CD4-positive, alpha-beta T cell treated with Interleukin-17A for 4 hours (primary cell): ENCODE measurements at regions not wholly inside any gene's neighbourhood (a gene's known extent, or its start where the extent isn't known, plus 50 kb on each side); places are given as distances from the start of the nearest gene placed in this dataset.
"Not testable (repeated sequence)": the region's sequence is repeated elsewhere in the genome, so short reads cannot be mapped to it uniquely, and the experiment has no call there.

Experiments
- DNase-seq: peaks from one replicate; pipeline ENCODE4 v3.0.0-alpha.2; 2020; ENCODE audit warnings: mixed read lengths

DNA sequence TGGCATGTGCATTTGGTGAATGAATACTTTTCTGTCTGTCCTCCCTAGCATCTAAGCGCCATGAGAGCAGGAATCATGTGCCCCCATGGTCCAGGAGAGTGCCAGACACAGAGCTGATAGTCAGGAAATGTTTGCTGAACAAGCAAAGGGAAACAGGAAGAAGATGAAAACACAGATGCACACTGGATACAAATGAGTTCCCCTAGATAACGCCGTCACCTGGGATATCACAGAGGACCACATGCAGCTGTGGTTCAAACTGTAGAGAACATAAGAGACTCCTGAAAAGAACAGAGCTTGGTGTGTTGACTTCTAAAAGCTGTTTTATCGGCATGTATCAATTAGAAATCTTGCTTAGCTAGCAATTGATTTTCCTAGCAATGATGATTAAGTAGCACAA lies 293.7 kb downstream of the BTBD3 start:
- no peak for DNase-seq

DNA sequence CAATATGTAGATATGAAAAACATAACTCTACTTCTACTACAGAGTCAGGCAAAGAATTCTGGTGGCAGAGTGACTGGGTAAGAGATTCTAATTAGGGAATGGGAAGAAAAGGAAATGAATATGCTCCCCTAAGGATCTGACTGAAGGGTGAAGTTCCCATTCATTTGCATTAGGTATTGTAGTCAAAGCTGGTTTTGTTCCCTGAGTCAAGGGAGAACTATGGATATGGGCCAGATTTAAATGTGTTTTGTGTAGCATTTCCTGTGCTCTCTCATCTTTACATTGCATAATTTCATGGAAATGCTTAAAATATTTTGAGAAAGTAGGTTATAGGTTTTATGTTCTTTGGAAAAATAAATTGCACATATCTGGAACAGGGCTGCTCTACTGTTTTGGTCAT lies 299.7 kb downstream of the BTBD3 start:
- DNase-seq: no peak

GRCh38 chr20:12219798-12220197 lies 302.1 kb downstream of the BTBD3 start:
- no peak for DNase-seq

- no peak for DNase-seq
Observed at GRCh38 chr20:12223057-12223456, 305.4 kb downstream of the BTBD3 start.

- no peak for DNase-seq
Observed at GRCh38 chr20:12225898-12226297, 308.2 kb downstream of the BTBD3 start.

- no peak for DNase-seq
Observed at GRCh38 chr20:12229891-12230290, 312.2 kb downstream of the BTBD3 start.

GRCh38 chr20:12237772-12238171 lies 320.1 kb downstream of the BTBD3 start:
- DNase-seq: no peak

DNA sequence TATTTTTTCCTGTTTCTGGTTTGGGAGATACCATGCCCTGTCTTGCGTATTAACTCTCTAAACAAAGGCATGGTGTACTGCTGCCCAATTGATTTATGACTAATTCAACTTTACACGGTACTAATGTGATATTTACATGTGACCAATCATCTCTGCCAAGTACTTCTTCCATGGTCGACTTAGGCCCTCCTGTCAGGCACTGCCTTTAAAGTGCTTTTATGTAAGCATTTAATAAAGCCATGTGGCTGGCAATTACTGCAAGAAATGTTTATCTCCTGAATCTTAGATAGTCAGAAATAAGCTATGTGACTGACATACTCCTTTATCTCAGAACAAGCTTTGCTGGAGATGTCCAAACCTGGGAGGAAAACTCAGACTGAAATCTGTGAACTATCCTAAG lies 323.4 kb downstream of the BTBD3 start:
- no peak for DNase-seq

DNA sequence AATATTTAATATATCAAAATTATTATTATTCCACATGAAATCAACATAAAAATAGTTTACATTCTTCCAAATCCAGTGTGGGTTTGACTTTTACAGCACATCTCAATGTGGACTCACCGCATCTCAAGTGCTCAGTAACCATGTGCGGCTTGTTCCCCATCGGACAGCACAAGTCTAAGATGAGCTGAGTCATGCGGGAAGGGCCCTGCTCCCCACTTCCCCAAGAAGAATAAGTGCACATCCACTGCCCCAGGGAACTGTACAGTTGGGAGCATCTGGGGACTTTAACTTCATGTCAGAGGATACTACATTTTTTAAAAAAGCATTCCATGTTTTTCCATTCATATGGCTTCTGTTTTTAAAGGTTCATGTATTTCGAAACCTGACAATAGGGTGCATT lies 325.6 kb downstream of the BTBD3 start:
- no peak for DNase-seq

DNA sequence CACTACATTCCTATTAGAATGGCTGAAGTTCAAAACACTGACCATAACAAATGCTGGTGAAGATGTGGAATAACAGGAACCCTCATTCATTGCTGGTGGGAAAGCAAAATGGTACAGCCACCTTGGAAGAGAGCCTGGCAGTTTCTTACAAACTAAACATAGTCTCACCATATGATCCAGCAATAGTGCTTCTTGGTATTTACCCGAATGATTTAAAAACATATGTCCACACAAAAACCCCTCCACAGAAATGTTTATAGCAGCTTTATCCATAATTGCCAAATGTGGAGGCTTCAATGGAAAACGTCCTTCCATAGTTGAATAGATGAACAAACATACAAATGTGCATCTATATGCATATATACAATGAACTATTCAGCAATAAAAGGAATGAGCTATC lies 330.8 kb downstream of the BTBD3 start:
- DNase-seq: no peak

DNA sequence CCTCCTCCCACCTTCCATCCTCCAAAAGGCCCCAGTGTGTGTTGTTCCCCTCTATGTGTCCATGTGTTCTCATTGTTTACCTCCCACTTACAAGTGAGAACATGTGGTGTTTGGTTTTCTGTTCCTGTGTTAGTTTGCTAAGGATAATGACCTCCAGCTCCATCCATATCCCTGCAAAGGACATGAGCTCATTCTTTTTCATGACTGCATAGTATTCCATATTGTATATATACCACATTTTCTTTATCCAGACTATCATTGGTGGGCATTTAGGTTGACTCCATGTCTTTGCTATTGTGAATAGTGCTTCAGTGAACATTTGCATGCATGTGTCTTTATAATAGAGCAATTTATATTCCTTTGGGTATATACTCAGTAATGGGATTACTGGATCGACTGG lies 333.0 kb downstream of the BTBD3 start:
- DNase-seq: not testable (repeated sequence)

GRCh38 chr20:12252793-12253192 lies 335.1 kb downstream of the BTBD3 start:
- DNase-seq: no peak

GRCh38 chr20:12255461-12255970 lies 337.8 kb downstream of the BTBD3 start:
- no peak for DNase-seq

DNA sequence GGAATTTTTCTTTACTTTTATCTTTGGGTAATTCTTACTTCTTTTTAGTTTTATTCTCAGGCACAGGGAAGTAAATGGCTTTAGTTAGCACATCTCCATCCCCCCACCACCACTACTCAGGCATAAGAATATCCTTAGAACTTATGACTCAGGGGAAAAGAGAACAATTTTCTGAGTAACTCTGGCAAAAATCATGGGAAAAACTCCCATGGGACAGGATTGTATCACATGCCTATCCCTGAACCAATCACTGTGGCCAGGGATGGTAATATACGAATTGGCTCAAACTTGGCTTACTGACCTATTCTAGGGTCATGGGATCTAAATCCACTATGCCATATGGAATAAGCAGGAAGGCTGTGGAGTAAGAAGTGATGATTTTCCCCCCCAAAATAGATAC lies 339.1 kb downstream of the BTBD3 start:
- DNase-seq: no peak

GRCh38 chr20:12262747-12263146 lies 345.1 kb downstream of the BTBD3 start:
- DNase-seq: no peak

DNA sequence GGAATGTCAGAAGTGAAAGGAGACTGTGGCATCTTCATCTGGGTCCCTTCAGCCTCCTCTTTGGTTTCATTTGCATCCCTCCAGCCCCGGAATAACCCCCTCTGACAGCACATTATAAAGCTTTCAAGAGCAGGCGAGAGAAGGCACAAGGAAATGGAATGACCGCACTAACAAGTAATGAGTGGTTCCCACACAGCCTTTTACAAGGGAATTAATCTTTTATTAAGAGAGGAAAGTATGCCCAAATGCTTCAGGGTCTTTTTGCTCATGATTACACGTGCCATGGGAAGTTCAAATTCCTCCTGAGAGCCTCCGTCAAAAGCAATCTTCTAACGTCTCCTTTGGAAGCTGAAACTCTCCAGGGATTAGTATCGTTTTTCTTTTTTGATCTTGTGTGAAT lies 347.0 kb downstream of the BTBD3 start:
- no peak for DNase-seq

- no peak for DNase-seq
Observed at GRCh38 chr20:12265662-12266061, 348.0 kb downstream of the BTBD3 start.

GRCh38 chr20:12269579-12269978 lies 351.9 kb downstream of the BTBD3 start:
- no peak for DNase-seq

DNA sequence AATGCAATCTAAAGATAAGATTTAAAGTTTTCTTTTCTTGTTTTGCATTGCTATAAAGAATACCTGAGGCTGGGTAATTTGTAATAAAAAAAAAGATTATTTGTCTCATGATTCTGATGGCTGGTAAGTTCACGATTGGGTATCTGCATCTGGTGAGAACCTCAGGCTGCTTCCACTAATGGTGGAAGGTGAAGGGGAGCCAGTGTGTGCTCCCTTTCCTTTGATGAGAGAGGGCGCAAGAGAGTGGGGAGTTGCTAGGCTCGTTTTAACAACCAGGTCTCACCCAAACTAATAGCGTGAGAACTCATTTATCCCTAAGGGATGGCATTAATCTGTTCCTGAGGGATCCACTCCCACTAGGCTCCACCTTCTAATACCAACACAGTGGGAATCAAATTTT lies 353.2 kb downstream of the BTBD3 start:
- DNase-seq: no peak

DNA sequence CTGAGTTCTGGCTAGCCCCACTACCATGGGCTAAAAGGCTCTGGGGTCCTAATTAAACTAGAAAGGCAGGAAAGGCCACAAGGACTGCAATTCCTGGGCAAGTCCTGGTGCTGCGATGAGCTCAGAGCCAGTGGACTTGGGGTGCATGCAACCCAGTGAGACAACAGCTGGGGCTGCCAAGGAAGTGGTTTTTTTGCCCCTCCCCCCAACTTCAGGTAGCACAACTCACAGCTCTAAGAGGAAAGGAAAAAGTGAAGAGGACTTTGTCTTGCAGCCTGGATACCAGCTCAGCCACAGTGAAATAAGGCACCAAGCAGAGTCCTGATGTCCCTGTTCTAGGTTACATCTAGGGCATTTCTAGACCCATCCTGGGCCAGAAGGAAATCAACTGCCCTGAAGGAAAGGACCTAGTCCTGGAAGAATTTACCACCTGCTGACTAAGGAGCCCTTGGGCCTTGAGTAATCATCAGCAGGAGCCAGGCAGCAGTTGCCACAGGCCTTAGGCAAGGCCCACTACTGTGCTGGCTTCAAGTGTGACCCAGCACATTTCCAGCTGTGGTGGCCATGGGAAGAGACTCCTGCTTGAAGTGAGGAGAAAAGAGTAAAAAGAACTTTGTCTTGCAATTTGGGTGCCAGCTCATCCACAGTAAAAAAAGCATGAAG lies 358.4 kb downstream of the BTBD3 start:
- DNase-seq: no peak

DNA sequence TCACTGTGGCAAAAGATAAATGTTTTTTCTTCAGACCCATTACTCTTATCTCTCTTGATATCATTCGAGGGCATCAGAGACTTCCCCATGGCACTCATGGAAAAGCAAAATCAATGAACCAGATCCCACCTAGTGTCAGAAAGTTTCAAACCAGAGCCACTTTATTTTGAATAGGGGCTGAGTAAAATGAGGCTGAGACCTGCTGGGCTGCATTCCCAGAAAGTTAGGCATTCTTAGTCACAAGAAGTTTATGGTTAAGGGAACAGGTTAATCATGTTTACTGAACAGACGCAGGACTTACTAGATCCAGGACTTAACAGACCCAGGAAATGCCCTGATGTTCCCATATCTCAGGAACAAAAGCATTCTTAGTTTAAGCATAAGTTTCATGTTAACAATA lies 369.9 kb downstream of the BTBD3 start:
- DNase-seq: no peak

DNA sequence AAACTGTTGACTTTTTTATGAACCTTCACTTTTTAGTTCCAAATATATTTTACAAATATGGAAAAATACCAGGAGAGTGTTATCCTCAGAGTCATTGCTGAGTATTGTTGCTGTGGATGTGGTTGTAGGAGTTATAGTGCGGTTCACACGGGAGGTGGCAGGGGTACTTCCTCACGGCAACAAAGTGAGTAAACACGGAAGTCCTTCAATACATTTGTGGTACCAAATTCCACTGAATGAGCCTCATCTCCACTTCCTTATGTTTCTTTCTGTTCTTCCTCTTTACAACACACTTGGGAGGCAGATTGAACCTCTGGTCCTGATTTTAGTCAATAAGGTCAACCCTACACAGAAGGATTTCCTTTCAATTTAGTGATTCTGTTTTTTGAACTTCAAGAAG lies 371.8 kb downstream of the BTBD3 start:
- no peak for DNase-seq

DNA sequence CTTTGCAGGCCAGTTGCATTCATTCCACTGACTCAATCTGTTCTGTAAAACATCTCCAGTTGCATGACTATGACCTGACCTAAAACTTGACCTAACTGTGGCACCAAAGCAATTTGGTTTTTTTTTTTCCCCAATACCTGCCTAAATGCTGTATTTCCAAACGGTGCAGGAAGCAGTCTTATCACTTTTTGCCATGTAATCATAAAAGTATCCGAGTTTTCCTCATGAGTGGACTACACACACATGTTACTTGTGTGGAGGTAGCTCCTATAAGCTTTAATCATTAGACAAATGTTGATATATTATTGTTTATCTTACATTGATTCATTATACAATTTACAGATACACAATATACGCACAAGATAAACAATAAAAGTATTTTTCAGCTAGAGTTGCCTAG lies 373.7 kb downstream of the BTBD3 start:
- no peak for DNase-seq

DNA sequence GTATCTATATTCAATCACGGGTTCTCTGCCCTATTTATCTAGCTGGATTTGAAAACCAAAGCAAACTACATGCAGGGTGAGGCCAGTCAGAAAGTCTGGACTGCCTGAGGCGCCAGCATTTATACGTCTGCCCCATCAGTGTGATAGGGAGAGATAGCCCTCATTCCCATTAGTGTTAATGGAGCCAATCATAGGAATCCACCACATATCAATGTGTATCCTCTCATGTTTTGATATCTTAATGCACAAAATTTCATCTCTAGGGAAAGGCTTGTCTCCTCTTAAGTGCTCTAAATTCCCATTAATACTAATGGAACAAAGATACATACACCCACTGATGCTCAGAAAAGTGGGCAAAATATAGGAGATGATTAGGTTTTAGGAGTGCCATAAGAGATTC lies 376.2 kb downstream of the BTBD3 start:
- DNase-seq: no peak

DNA sequence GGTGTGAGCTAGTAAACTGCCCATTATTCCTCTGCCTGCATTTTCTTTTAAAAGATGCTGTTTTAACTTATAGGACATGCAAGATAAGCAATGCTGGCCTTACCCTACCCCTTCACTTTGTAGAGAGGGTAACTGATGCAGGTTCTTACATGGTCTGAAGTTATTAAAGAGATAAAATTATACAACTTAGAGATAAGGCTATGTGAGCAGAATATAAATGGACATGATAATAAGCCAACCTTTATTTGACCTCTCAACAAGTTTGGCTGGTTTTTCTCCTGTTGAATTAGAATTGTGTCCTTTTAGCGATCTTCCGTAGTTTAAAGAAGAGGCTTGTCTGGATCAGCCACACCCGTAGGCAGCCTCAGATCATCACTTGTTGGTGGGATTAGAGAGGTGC lies 377.0 kb downstream of the BTBD3 start:
- no peak for DNase-seq
